ENCODE measurements at regions not wholly inside any gene's neighbourhood (a gene's known extent, or its start where the extent isn't known, plus 50 kb on each side); places are given as distances from the start of the nearest gene placed in this dataset.

DNA sequence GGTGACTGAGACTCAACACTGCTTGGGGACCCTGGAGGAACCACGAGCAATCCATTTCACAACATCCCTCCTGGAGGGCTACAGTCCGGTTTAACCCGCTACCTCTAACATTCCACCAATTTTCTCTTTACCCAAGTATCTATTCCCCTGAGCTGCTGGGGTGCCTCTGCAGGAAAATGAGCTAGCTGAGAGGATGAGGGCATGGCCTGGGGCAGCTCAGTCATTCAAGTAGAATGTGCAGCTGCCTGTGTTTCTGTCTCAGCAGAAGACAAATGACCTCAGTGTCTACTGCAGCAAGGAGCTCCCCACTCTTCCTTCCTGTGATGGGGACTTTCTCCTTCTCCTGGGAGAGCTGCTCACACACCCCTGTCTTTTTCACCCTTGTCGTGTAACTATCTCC, 120.8 kb downstream of the ZNF518B start:
- TF ChIP-seq CTCF (IDR thresholded peaks at IDR 0.05 in 8 of 11, conservative IDR thresholded peaks at IDR 0.05 in 3 of 11) (no peak), POLR2A (IDR thresholded peaks at IDR 0.05) (no peak)

All from spleen (tissue), 7 donors.